SJCRH30 (cell line): ENCODE measurements at regions not wholly inside any gene's neighbourhood (a gene's known extent, or its start where the extent isn't known, plus 50 kb on each side); places are given as distances from the start of the nearest gene placed in this dataset.
"Not testable (repeated sequence)": the region's sequence is repeated elsewhere in the genome, so short reads cannot be mapped to it uniquely, and the experiment has no call there.

Source experiments
- DNase-seq, 2 experiments: peaks; one replicate each; pipeline ENCODE4 v3.0.0-alpha.2; 2015 to 2020
- H3K27ac ChIP-seq: fragments of 250-450 bp; sonication (Bioruptor Pico); 2 replicates; pipeline ENCODE4 v1.5.1; 2020; ENCODE audit warnings: mild to moderate bottlenecking, moderate library complexity
- H3K27me3 ChIP-seq: fragments of 250-450 bp; sonication (Bioruptor Pico); 2 replicates; pipeline ENCODE4 v1.5.1; 2020; ENCODE audit warnings: mild to moderate bottlenecking, moderate library complexity
- H3K36me3 ChIP-seq: fragments of 250-450 bp; sonication (Bioruptor Pico); 2 replicates; pipeline ENCODE4 v1.5.1; 2020; ENCODE audit warnings: mild to moderate bottlenecking, moderate library complexity
- H3K4me1 ChIP-seq: fragments of 250-450 bp; sonication (Bioruptor Pico); 2 replicates; pipeline ENCODE4 v1.5.1; 2020; ENCODE audit warnings: mild to moderate bottlenecking, moderate library complexity
- H3K4me3 ChIP-seq: fragments of 250-450 bp; sonication (Bioruptor Pico); 2 replicates; pipeline ENCODE4 v1.5.1; 2020; ENCODE audit warnings: mild to moderate bottlenecking, moderate library complexity
- H3K9me3 ChIP-seq: fragments of 250-450 bp; sonication (Bioruptor Pico); replicated peaks from 2 replicates; pipeline ENCODE4 v1.5.1; 2020; ENCODE audit warnings: mild to moderate bottlenecking, moderate library complexity

DNA sequence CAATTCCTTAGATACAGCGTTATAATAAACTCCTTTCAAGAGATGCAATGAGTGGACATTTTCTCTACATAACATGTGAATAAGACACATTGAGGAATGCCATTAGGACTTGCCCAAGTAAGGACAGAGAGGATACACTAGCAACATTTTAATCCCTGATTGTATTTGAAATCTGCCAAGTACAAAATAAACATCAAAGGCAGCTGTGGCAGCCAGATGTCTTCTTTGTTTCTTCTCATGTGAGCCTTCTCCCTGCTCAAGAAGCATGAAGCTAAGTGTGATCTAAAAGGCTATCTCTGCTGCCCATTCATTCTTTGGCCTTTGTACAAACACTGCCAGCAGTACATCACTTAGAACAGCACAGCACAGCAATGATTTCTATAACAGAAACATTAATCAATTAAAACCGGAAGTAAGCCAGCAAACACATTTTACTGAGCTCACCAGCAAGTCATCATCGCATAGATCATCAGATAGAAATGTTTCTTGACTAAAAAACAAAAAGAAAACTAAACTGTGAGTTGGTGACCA is 364.0 kb downstream of the CNTN6 start:
- Histone ChIP-seq H3K27ac (no peak overlapping the region), H3K9me3 (no peaks in the 10 kb centered on the region), H3K4me1 (no peaks in the 10 kb centered on the region), H3K27me3 (no peaks in the 10 kb centered on the region), H3K36me3 (no peaks in the 10 kb centered on the region), H3K4me3 (no peak overlapping the region)
- no peak for DNase-seq

DNA sequence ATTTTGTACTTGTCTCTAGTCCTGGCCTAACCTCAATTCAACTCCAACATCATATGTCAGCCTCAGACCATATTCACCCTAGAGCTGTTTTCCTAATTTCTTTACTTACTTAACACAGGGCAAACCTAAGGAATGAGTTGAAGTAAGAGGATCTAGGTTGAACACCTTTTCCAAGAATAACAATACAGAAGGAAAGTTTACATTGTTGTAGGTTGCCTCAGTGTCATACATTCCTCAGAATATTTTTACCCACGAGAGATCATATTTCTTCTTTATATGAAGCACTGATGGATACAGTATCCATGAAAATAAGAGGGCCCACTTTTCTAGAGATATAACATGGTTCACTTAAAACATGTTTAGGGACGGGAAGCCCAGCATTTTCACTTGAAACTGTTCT is 369.5 kb downstream of the CNTN6 start:
- H3K27ac ChIP-seq, result no peak overlapping the region
- H3K36me3 ChIP-seq, result no peaks in the 10 kb centered on the region
- H3K27me3 ChIP-seq, result no peaks in the 10 kb centered on the region
- H3K4me3 ChIP-seq, result no peak overlapping the region
- H3K4me1 ChIP-seq, result no peaks in the 10 kb centered on the region
- no peaks in the 10 kb centered on the region for H3K9me3 ChIP-seq
- DNase-seq, result no peak

DNA sequence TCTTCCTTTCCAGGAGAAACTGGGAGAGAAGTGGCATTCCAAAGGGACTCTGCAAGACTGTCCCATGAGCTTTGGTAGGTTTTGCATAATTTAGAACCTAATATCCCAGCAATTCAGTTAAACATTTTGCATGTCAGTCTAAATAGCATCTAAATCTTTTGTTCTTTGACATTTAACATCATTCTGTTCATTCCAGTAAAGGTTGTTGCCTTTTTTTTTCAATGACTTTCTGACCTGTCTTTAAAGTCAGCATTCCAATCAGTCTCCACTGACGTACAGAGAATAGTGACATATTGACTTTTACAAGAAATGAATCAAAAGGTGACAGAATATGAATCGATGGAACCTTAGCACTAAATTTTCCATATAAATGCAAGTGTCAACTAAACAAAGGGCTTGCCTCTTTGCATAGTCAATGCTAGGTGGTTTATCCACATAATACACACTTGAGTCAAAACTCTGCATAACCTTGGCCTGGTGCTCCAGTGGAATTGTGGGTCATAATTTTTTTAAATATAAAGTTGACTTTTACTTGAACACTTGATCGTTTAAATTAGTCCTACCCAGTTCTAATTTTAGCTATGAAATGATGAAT is 370.1 kb downstream of the CNTN6 start:
- H3K9me3 ChIP-seq, result no peaks in the 10 kb centered on the region
- DNase-seq, result no peak
- no peaks in the 10 kb centered on the region for H3K27me3 ChIP-seq
- H3K27ac ChIP-seq, result no peak overlapping the region
- H3K4me1 ChIP-seq, result no peaks in the 10 kb centered on the region
- no peaks in the 10 kb centered on the region for H3K36me3 ChIP-seq
- no peak overlapping the region for H3K4me3 ChIP-seq

DNA sequence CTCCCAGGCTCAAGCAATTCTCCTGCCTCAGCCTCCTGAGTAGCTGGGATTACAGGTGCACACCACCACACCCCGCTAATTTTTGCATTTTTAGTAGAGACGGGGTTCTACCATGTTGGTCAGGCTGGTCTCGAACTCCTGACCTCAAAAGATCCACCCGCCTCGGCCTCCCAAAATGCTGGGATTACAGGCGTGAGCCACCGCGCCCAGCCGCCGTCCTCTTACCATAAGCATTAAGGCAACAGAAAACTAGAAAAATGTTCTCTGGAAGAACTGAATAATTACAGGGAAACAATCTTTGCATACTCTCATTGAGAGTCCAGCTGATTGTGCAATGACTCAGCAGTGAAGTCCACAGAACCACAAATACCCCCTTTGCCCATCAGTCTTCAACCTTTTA is 372.3 kb downstream of the CNTN6 start:
- H3K4me3 ChIP-seq, H3K4me1 ChIP-seq, H3K27ac ChIP-seq, DNase-seq, H3K27me3 ChIP-seq, H3K36me3 ChIP-seq, H3K9me3 ChIP-seq: not testable (repeated sequence)

GRCh38 chr3:1468145-1468544 is 375.3 kb downstream of the CNTN6 start:
- H3K27ac ChIP-seq, result no peak overlapping the region
- DNase-seq, result no peak
- no peak overlapping the region for H3K4me3 ChIP-seq
- no peaks in the 10 kb centered on the region for H3K9me3 ChIP-seq
- no peaks in the 10 kb centered on the region for H3K27me3 ChIP-seq
- no peaks in the 10 kb centered on the region for H3K36me3 ChIP-seq
- no peaks in the 10 kb centered on the region for H3K4me1 ChIP-seq

DNA sequence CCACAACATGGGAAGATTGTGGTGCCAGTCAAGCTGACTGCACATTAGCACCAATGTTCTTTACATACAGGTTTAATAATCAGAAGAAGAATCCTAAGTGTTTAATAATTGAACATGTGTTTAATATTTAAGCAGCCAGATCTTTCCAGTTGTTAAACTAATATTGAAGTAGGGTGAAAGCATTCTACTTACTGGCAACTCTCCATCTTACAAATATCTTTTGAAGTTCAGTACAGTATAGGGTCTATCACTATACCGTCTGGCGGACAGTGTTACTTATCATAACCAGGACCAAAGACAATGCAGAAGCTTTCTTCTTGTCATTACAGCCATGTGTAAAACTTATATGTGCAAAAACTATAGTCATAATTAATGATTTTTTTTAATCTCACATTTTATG is 376.4 kb downstream of the CNTN6 start:
- Histone ChIP-seq H3K27me3 (no peaks in the 10 kb centered on the region), H3K36me3 (no peaks in the 10 kb centered on the region), H3K4me3 (no peak overlapping the region), H3K27ac (no peak overlapping the region), H3K4me1 (no peaks in the 10 kb centered on the region), H3K9me3 (no peaks in the 10 kb centered on the region)
- DNase-seq, result no peak

GRCh38 chr3:1469687-1470086 is 376.9 kb downstream of the CNTN6 start:
- H3K9me3 ChIP-seq, result no peaks in the 10 kb centered on the region

DNA sequence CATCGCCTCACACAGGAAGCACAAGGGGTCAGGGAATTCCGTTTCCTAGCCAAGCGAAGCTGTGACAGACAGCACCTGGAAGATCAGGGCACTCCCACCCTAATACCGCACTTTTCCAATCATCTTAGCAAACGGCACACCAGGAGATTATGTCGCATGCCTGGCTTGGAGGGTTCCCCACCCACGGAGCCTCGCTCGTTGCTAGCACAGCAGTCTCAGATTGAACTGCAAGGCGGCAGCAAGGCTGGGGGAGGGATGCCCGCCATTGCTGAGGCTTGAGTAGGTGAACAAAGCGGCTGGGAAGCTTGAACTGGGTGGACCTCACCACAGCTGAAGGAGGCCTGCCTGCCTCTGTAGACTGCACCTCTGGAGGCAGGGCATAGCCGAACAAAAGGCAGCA is 384.8 kb downstream of the CNTN6 start:
- H3K27ac ChIP-seq, result no peak overlapping the region
- no peaks in the 10 kb centered on the region for H3K4me1 ChIP-seq
- H3K4me3 ChIP-seq, result no peak overlapping the region
- DNase-seq, result no peak
- no peaks in the 10 kb centered on the region for H3K36me3 ChIP-seq
- no peaks in the 10 kb centered on the region for H3K9me3 ChIP-seq
- no peaks in the 10 kb centered on the region for H3K27me3 ChIP-seq

More at GRCh38 chr3:1469687-1470086, 376.9 kb downstream of the CNTN6 start:
- no peaks in the 10 kb centered on the region for H3K27me3 ChIP-seq
- DNase-seq, result no peak
- H3K4me3 ChIP-seq, result no peak overlapping the region
- H3K36me3 ChIP-seq, result no peaks in the 10 kb centered on the region
- no peaks in the 10 kb centered on the region for H3K4me1 ChIP-seq
- no peak overlapping the region for H3K27ac ChIP-seq

- DNase-seq, result no peak
- Histone ChIP-seq H3K4me1 (no peaks in the 10 kb centered on the region), H3K27ac (no peak overlapping the region), H3K9me3 (no peaks in the 10 kb centered on the region), H3K36me3 (no peaks in the 10 kb centered on the region), H3K27me3 (no peaks in the 10 kb centered on the region), H3K4me3 (no peak overlapping the region)
These were observed 402.6 kb downstream of the CNTN6 start for GRCh38 chr3:1495466-1495865.

GRCh38 chr3:1499694-1500093 is 406.9 kb downstream of the CNTN6 start:
- no peak for DNase-seq
- Histone ChIP-seq H3K4me1 (no peaks in the 10 kb centered on the region), H3K27ac (no peak overlapping the region), H3K27me3 (no peaks in the 10 kb centered on the region), H3K9me3 (no peaks in the 10 kb centered on the region), H3K4me3 (no peak overlapping the region), H3K36me3 (no peaks in the 10 kb centered on the region)

- DNase-seq, result no peak
These were observed 408.7 kb downstream of the CNTN6 start for GRCh38 chr3:1501406-1502115.

GRCh38 chr3:1506090-1506489 is 413.3 kb downstream of the CNTN6 start:
- H3K27ac ChIP-seq, result no peak overlapping the region
- H3K36me3 ChIP-seq, result no peaks in the 10 kb centered on the region
- no peaks in the 10 kb centered on the region for H3K9me3 ChIP-seq
- no peak overlapping the region for H3K4me3 ChIP-seq
- no peak for DNase-seq
- H3K27me3 ChIP-seq, result no peaks in the 10 kb centered on the region
- no peaks in the 10 kb centered on the region for H3K4me1 ChIP-seq

More at GRCh38 chr3:1501406-1502115, 408.7 kb downstream of the CNTN6 start:
- no peaks in the 10 kb centered on the region for H3K4me1 ChIP-seq
- no peaks in the 10 kb centered on the region for H3K9me3 ChIP-seq
- no peaks in the 10 kb centered on the region for H3K36me3 ChIP-seq
- H3K4me3 ChIP-seq, result no peak overlapping the region
- H3K27me3 ChIP-seq, result no peaks in the 10 kb centered on the region
- no peak overlapping the region for H3K27ac ChIP-seq

DNA sequence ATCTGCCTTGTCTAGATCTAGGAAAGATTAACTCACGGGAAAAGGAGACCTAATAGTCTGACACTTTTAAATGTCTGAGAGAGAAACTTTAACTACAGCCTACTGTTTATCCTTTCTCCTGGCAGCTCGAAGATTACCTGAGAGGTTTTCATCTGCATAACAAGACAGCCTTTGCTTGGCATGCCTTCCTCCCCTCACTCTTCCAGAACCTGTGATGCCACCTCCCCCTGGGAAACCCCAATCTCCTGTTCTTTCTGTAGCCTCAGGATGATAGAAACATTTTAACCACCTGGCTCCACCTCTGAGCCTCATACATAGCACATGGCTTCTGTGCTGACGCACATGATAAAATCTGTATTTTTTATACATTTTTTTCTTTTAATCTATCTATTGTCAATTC is 420.8 kb downstream of the CNTN6 start:
- H3K4me3 ChIP-seq, result no peak overlapping the region
- no peak overlapping the region for H3K27ac ChIP-seq
- H3K27me3 ChIP-seq, result no peaks in the 10 kb centered on the region
- H3K4me1 ChIP-seq, result no peaks in the 10 kb centered on the region
- no peaks in the 10 kb centered on the region for H3K36me3 ChIP-seq
- DNase-seq, result no peak
- H3K9me3 ChIP-seq, result no peaks in the 10 kb centered on the region

DNA sequence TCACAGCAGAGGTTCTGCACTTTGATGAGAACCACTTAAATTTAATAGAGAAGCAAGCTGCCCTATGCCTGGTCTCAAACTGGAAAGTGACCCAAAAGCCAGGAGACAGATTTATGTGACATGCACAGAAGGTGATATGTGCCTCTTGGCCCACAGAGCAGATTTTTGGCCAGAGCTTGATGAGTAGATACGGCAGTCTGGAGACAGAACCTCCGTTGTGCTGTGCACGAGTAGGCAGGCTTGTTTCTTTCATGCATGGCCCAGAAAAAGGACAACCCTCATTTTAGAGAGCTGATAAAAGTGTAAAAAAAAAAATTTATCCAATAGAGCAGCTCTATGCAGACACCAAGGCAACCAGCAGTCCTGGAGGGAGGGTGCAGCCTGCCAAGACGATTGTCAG is 423.1 kb downstream of the CNTN6 start:
- H3K27me3 ChIP-seq, result no peaks in the 10 kb centered on the region
- H3K36me3 ChIP-seq, result no peaks in the 10 kb centered on the region
- no peak for DNase-seq
- no peaks in the 10 kb centered on the region for H3K4me1 ChIP-seq
- no peak overlapping the region for H3K4me3 ChIP-seq
- H3K9me3 ChIP-seq, result no peaks in the 10 kb centered on the region
- H3K27ac ChIP-seq, result no peak overlapping the region

DNA sequence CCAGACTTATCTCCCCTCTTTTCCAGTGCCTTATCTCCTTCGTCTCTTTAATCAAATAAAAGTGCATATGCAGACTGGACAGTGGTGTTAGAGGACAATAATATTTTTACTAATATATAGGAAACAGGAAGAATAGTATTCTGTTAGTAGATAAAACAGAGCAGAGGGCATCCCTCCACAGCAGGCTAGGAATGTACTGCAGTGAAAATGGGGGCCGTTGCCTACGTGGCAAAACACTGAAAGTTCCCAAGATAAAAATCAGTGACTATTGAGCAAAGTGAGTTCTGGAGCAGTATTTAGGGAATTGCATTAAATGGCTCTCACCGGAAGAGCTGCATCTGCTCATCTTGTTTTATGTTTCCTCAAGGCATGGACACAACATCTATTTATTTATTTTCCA is 435.0 kb downstream of the CNTN6 start:
- no peak for DNase-seq
- Histone ChIP-seq H3K4me3 (no peak overlapping the region), H3K27me3 (no peaks in the 10 kb centered on the region), H3K4me1 (no peaks in the 10 kb centered on the region), H3K27ac (no peak overlapping the region), H3K36me3 (no peaks in the 10 kb centered on the region), H3K9me3 (no peaks in the 10 kb centered on the region)

- no peaks in the 10 kb centered on the region for H3K27me3 ChIP-seq
- H3K9me3 ChIP-seq, result no peaks in the 10 kb centered on the region
- no peak overlapping the region for H3K4me3 ChIP-seq
- H3K36me3 ChIP-seq, result no peaks in the 10 kb centered on the region
- H3K27ac ChIP-seq, result no peak overlapping the region
- DNase-seq, result no peak
- H3K4me1 ChIP-seq, result no peaks in the 10 kb centered on the region
These were observed 435.8 kb downstream of the CNTN6 start for GRCh38 chr3:1528621-1529020.
